Kidney epithelial cell (primary cell): ENCODE measurements at regions not wholly inside any gene's neighbourhood (a gene's known extent, or its start where the extent isn't known, plus 50 kb on each side); places are given as distances from the start of the nearest gene placed in this dataset.

Experiments used
- DNase-seq: peaks from one replicate; pipeline ENCODE4 v3.0.0-alpha.2; 2010; ENCODE audit warnings: low read depth
- H3K27me3 ChIP-seq: 2 replicates; pipeline ENCODE4 v1.6.0; 2011; ENCODE audit warnings: low read length; ENCODE audit not compliant: control insufficient read depth, insufficient read depth
- H3K36me3 ChIP-seq: 2 replicates; pipeline ENCODE4 v1.5.1; 2011; ENCODE audit warnings: low read length; ENCODE audit not compliant: control insufficient read depth, insufficient read depth
- H3K4me3 ChIP-seq: 2 replicates; pipeline ENCODE4 v1.5.1; 2011; ENCODE audit warnings: low read depth, mild to moderate bottlenecking, control low read depth, low read length
- CTCF ChIP-seq: IDR thresholded peaks from 2 replicates; pipeline ENCODE4 v1.5.1; 2011; ENCODE audit warnings: mild to moderate bottlenecking, moderate library complexity, low read length, control low read depth, inconsistent platforms; ENCODE audit not compliant: insufficient read depth, poor library complexity, severe bottlenecking

GRCh38 chr9:106305428-106306133 is 557.4 kb upstream of the ZNF462 start:
- no peak for DNase-seq
- H3K27me3 ChIP-seq, result no peaks in the 10 kb centered on the region
- TF ChIP-seq CTCF, result no peak
- no peak overlapping the region for H3K4me3 ChIP-seq
- no peaks in the 10 kb centered on the region for H3K36me3 ChIP-seq

GRCh38 chr9:106307670-106308069 is 555.3 kb upstream of the ZNF462 start:
- H3K4me3 ChIP-seq, result no peak overlapping the region
- no peaks in the 10 kb centered on the region for H3K27me3 ChIP-seq
- H3K36me3 ChIP-seq, result no peaks in the 10 kb centered on the region
- DNase-seq, result no peak
- TF ChIP-seq CTCF, result no peak

GRCh38 chr9:106309925-106310324 is 553.0 kb upstream of the ZNF462 start:
- Histone ChIP-seq H3K4me3 (no peak overlapping the region), H3K27me3 (no peaks in the 10 kb centered on the region), H3K36me3 (no peaks in the 10 kb centered on the region)
- DNase-seq, result no peak
- no peak for TF ChIP-seq CTCF

- DNase-seq, result no peak
- Histone ChIP-seq H3K4me3 (no peak overlapping the region), H3K36me3 (no peaks in the 10 kb centered on the region), H3K27me3 (no peaks in the 10 kb centered on the region)
- no peak for TF ChIP-seq CTCF
Measured at GRCh38 chr9:106310782-106311181, 552.2 kb upstream of the ZNF462 start.

GRCh38 chr9:106312906-106313305 is 550.1 kb upstream of the ZNF462 start:
- DNase-seq, result no peak
- H3K36me3 ChIP-seq, result no peaks in the 10 kb centered on the region
- no peak for TF ChIP-seq CTCF
- no peak overlapping the region for H3K4me3 ChIP-seq
- H3K27me3 ChIP-seq, result no peaks in the 10 kb centered on the region

- no peak overlapping the region for H3K4me3 ChIP-seq
- DNase-seq, result no peak
- TF ChIP-seq CTCF, result no peak
- H3K36me3 ChIP-seq, result no peaks in the 10 kb centered on the region
- H3K27me3 ChIP-seq, result no peaks in the 10 kb centered on the region
Measured at GRCh38 chr9:106314476-106314875, 548.5 kb upstream of the ZNF462 start.
